GM10266 (cell line): ENCODE measurements at regions not wholly inside any gene's neighbourhood (a gene's known extent, or its start where the extent isn't known, plus 50 kb on each side); places are given as distances from the start of the nearest gene placed in this dataset.

Experiments
- DNase-seq: peaks from one replicate; pipeline ENCODE4 v3.0.0; 2012; ENCODE audit errors: extremely low spot score
- CTCF ChIP-seq: IDR thresholded peaks from 2 replicates; pipeline ENCODE4 v1.5.1; 2012; ENCODE audit warnings: mild to moderate bottlenecking, low read depth; ENCODE audit not compliant: control insufficient read depth, insufficient read depth; ENCODE audit errors: missing control alignments

- DNase-seq, result no peak
- TF ChIP-seq CTCF, result no peak
Measured at GRCh38 chr3:17798000-17798399, 55.6 kb upstream of the TBC1D5 start.

- no peak for TF ChIP-seq CTCF
- no peak for DNase-seq
Measured at GRCh38 chr3:17795711-17796110, 53.3 kb upstream of the TBC1D5 start.

GRCh38 chr3:17795280-17795679, 52.8 kb upstream of the TBC1D5 start:
- no peak for TF ChIP-seq CTCF
- DNase-seq, result no peak

- no peak for TF ChIP-seq CTCF
Measured at GRCh38 chr3:17793542-17794195, 51.2 kb upstream of the TBC1D5 start.

More at GRCh38 chr3:17793542-17794195, 51.2 kb upstream of the TBC1D5 start:
- DNase-seq, result no peak
